ENCODE measurements at regions not wholly inside any gene's neighbourhood (a gene's known extent, or its start where the extent isn't known, plus 50 kb on each side); places are given as distances from the start of the nearest gene placed in this dataset.
A peak's percentile ranks its signal among the peaks of the same experiment; 100 is the strongest.

- H3K4me1 Mint-ChIP-seq: no peaks in the 10 kb centered on the region
- H3K9me3 Mint-ChIP-seq: no peaks in the 10 kb centered on the region
- no peaks in the 10 kb centered on the region for H3K27me3 Mint-ChIP-seq
- DNase-seq (no peak), ATAC-seq (ENCODE audit: low read depth) (no peak)
- H3K27ac Mint-ChIP-seq: no peak overlapping the region
- no peak overlapping the region for H3K4me3 Mint-ChIP-seq
- H3K36me3 Mint-ChIP-seq: no peaks in the 10 kb centered on the region
- POLR2A ChIA-PET: no interaction called here
Measured at GRCh38 chr5:124590686-124591085, 155.8 kb downstream of the ZNF608 start.

GRCh38 chr5:124587280-124587679 is 159.2 kb downstream of the ZNF608 start:
- H3K36me3 Mint-ChIP-seq: no peaks in the 10 kb centered on the region
- H3K9me3 Mint-ChIP-seq: no peaks in the 10 kb centered on the region
- no peaks in the 10 kb centered on the region for H3K27me3 Mint-ChIP-seq
- no peak overlapping the region for H3K27ac Mint-ChIP-seq
- POLR2A ChIA-PET: no interaction called here
- ATAC-seq (ENCODE audit: low read depth): no peak
- no peak for DNase-seq
- H3K4me3 Mint-ChIP-seq: no peak overlapping the region
- peaks cover 10% of the 10 kb centered on the region for H3K4me1 Mint-ChIP-seq

DNA sequence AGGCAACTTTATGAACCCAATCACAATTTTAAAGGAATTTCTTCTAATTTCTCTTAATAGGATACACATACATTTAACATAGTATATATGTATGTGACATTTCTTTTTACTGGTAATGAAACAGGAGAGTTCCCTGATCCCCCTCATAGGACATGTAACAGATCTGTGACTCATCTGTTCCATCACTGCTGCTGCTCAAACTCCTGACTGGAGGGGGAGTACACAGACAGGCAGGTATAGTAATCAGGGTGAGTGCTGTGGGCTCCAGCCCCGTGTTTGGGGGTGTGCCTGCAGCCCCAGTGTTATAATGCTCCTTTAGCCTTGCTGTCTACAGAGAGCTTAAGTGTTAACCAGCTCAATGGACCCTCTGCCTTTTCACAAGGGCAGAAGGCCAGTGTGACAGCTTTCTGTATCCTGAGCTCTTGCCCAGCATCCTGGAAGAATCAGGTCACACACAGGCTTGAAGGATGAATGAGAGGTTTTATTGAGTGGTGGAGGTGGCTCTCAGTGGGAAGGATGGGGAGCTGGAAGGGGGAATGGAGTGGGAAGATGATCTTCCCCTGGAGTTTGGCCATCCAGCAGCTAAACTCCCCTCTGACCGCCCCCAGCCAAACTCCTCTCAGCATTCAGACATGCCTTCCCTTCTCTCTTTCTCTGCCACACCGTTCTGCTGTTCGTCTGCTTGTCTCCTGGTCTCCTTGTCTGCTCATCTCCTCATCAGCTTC is 161.3 kb downstream of the ZNF608 start:
- H3K27me3 Mint-ChIP-seq: no peaks in the 10 kb centered on the region
- H3K27ac Mint-ChIP-seq: no peak overlapping the region
- no peak overlapping the region for H3K4me3 Mint-ChIP-seq
- H3K36me3 Mint-ChIP-seq: no peaks in the 10 kb centered on the region
- ATAC-seq (ENCODE audit: low read depth): no peak
- H3K4me1 Mint-ChIP-seq: peaks cover 10% of the 10 kb centered on the region
- POLR2A ChIA-PET: no interaction called here
- no peak for DNase-seq
- no peaks in the 10 kb centered on the region for H3K9me3 Mint-ChIP-seq

DNA sequence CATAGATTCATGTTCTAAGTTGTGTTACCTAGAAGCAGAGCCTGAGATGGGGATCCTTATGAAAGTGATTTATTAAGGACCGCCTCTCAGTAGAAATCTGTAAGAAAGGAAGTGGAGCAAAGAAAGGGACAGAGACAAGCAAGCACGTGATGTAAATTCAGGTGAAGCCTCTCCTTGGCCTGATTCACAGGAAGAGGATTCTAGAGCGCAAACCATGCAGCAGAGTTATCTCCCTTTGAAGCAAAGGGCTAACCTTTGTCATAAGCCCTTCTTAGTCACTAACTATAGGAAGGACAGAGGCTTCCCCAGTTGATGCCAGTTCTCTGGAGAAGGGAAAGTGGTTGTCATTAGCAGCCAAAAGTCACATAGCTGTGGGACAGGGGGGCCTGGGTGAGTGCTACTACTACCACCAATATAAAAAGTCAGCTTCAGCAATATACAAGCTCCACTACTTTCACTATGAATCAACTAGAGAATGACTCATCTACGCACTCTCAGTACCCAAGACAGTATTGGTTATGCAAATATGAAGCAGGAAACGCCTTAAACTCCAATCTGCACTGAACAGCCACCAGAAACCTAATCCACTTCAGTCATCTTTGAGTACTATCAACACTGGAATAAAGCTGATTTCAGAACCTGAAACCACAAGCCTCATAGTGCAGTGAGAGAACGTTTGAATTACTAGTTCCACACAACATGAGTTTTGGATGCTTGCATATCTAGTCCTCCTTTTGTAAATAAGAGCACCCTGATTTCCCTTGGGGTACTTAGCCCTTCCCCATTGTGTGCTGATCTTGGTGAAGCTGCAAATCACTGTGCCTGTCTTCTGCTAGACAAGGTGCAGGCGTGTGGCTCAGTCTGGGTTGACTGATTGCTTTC is 162.7 kb downstream of the ZNF608 start:
- Mint-ChIP-seq H3K27ac (peak overlapping the region; percentile 25), H3K4me1 (peaks cover 10% of the 10 kb centered on the region), H3K9me3 (peaks cover under 1% of the 10 kb centered on the region), H3K27me3 (peaks cover 4% of the 10 kb centered on the region), H3K36me3 (no peaks in the 10 kb centered on the region), H3K4me3 (no peak overlapping the region)
- DNase-seq (peak; percentile 26), ATAC-seq (ENCODE audit: low read depth) (peak; percentile 98)
- POLR2A ChIA-PET: interaction anchor here (0.5 kb wide), 1 partner anchor 350 kb away, joined by 4 read pairs; no protein-coding TSS in a partner anchor

GRCh38 chr5:124582561-124582840 is 163.9 kb downstream of the ZNF608 start:
- no peak overlapping the region for H3K4me3 Mint-ChIP-seq
- peaks cover 4% of the 10 kb centered on the region for H3K27me3 Mint-ChIP-seq
- H3K9me3 Mint-ChIP-seq: peaks cover 2% of the 10 kb centered on the region
- DNase-seq: no peak
- peaks cover 10% of the 10 kb centered on the region for H3K4me1 Mint-ChIP-seq
- POLR2A ChIA-PET: no interaction called here
- H3K36me3 Mint-ChIP-seq: no peaks in the 10 kb centered on the region
- ATAC-seq (ENCODE audit: low read depth): no peak
- no peak overlapping the region for H3K27ac Mint-ChIP-seq

DNA sequence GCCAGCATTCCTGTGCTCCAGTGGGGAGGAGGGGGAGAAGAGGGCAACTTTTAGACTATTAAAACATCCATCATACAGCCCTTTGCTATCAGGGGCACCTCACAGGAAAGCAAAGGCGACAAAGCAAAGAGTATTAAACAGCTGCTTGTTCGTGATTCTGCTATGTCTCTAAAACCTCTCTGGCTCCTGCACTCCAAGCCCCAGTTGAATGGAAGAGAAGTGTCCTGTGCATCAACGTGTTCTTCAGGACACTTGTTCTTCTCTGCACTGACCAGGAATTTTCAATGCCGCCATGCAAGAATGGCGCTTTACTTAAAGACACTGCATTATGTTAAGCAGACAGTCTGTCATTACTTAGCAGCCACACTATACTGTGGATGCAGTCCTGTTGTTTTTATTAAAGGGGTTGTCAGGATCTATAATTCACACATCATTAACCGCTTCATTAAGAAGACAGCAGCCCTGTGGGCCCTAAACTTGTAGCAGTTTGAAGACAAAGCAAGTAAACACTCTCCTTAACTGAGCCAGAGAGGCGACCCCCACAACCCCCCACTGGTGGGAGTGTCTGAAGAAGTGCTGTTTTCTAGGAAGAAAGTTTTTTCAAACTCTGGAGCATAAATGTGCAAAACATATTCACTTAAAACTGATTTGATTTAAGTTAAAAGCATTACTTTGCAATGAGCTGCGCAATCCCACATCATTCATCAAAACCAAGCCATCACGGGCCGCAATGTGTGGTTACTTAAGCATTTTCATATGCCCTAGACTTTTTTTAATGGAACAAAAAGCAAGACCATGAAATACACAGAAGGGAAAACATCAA is 164.5 kb downstream of the ZNF608 start:
- no peak for ATAC-seq (ENCODE audit: low read depth)
- Mint-ChIP-seq H3K27ac (no peak overlapping the region), H3K27me3 (peaks cover 4% of the 10 kb centered on the region), H3K4me3 (no peak overlapping the region), H3K4me1 (peaks cover 12% of the 10 kb centered on the region), H3K36me3 (no peaks in the 10 kb centered on the region), H3K9me3 (peaks cover 2% of the 10 kb centered on the region)
- POLR2A ChIA-PET: no interaction called here
- no peak for DNase-seq

DNA sequence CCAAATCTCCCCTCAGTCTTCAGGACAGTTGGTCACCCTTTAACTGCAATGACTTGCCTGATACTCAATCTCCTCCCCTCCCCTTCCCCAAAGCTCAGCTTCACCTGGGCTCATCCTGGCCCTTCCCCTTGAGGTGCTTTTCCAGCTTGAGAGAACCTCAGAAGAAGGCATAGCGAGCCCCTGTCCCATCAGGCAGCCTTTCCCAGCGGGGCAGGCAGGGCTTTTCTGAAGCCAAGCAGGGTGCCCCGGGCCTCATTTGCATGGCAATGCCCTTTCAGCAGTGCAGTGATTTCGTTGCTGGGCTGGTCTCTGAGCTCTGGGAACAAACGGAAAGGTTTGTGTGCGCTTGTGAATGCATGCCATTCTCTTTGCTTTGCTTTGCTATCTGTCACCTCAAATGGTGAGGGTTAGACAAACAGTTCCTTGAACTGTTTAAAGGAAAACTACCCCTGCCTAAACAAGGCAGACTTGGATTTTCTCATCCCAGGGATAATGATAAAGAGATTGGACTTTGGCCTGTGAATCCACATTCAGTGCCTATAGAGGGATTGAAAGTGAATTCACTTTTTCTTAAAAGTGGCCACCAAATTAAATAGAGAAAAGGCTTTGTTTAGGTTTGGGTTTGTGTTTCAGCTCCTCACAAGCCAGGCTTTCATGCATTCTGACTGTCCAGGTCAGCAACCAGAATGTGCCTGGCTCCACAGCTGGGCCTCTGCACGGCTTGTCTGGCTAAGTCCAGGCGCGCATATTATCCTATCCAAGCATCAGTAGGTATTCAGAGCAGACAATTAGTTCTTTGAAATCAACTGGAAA is 165.3 kb downstream of the ZNF608 start:
- peaks cover 4% of the 10 kb centered on the region for H3K27me3 Mint-ChIP-seq
- POLR2A ChIA-PET: no interaction called here
- H3K4me3 Mint-ChIP-seq: no peak overlapping the region
- peaks cover 17% of the 10 kb centered on the region for H3K4me1 Mint-ChIP-seq
- no peaks in the 10 kb centered on the region for H3K36me3 Mint-ChIP-seq
- H3K9me3 Mint-ChIP-seq: peaks cover 2% of the 10 kb centered on the region
- H3K27ac Mint-ChIP-seq: no peak overlapping the region
- DNase-seq: no peak
- ATAC-seq (ENCODE audit: low read depth): no peak

DNA sequence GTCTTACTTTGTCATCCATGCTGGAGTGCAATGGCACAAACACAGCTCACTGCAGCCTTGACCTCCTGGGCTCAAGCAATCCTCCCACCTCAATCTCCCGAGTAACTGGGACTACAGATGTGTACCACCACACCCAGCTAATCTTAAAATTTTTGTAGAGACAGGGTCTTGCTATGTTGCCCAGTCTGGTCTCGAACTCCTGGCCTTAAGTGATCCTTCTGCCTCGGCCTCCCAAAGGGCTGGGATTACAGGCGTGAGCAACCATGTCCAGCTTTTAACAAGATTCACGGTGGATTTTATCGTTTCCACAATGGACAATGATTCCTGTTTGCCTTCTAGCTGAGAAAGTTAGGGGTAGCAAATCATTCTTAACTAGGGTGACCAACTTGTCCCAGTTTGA is 165.9 kb downstream of the ZNF608 start:
- H3K9me3 Mint-ChIP-seq: peaks cover 2% of the 10 kb centered on the region
- no peak overlapping the region for H3K27ac Mint-ChIP-seq
- no peak overlapping the region for H3K4me3 Mint-ChIP-seq
- ATAC-seq (ENCODE audit: low read depth) (no peak), DNase-seq (no peak)
- POLR2A ChIA-PET: no interaction called here
- H3K4me1 Mint-ChIP-seq: peaks cover 17% of the 10 kb centered on the region
- no peaks in the 10 kb centered on the region for H3K36me3 Mint-ChIP-seq
- peaks cover 7% of the 10 kb centered on the region for H3K27me3 Mint-ChIP-seq

DNA sequence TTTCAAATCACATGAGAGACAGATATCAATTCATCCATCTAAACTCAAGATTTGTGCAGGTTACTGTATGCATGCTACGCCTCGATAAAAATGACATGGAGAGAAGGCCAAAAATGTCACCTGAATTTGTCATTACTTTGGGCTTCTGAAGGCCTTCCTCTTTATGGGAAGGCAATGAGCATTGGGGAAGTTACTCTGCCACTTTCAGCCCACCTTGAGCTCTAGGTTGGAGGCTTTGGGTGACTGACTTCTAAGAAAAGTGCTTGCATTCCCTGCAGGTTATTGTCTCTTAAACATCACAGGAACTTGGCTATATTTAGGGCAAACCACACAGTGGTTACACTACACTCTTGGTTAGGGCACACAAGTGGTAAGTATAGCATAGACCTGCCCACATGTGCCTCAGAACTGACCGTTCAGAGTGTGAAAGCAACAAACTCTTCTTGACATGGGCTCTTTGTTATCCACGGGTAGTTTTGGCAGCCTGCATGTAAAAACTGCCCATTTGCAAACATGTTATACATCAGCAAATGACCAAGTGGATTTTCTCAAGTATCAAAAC is 169.5 kb downstream of the ZNF608 start:
- POLR2A ChIA-PET: no interaction called here
- Mint-ChIP-seq H3K4me1 (peaks cover 7% of the 10 kb centered on the region), H3K36me3 (no peaks in the 10 kb centered on the region), H3K9me3 (peaks cover 2% of the 10 kb centered on the region), H3K27ac (no peak overlapping the region), H3K4me3 (no peak overlapping the region), H3K27me3 (peaks cover 7% of the 10 kb centered on the region)
- no peak for DNase-seq
- no peak for ATAC-seq (ENCODE audit: low read depth)

DNA sequence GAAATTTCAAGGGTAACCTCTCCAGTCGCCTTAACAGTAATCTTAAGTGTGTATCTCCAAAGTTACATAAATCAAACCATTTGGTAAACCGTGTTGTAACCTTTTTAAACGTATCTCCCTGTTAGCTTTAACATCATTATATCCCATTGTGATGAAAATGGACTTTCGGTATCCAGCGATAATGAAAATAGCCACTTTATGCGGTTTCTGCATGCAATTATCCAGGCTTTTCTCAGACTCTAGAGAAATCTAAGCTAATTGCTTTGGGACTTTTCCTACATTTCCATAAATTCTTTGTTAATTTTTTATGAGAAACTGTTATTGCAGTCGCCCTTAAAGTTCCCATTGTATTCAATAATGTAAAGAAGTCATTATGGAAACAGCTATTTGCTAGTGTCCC is 170.7 kb downstream of the ZNF608 start:
- DNase-seq (no peak), ATAC-seq (ENCODE audit: low read depth) (no peak)
- POLR2A ChIA-PET: no interaction called here
- Mint-ChIP-seq H3K4me1 (peaks cover 7% of the 10 kb centered on the region), H3K27ac (no peak overlapping the region), H3K36me3 (no peaks in the 10 kb centered on the region), H3K4me3 (no peak overlapping the region), H3K9me3 (peaks cover 2% of the 10 kb centered on the region), H3K27me3 (peaks cover 7% of the 10 kb centered on the region)

GRCh38 chr5:124574521-124575436 is 171.7 kb downstream of the ZNF608 start:
- Mint-ChIP-seq H3K9me3 (peaks cover 2% of the 10 kb centered on the region), H3K27ac (no peak overlapping the region), H3K4me1 (peaks cover 7% of the 10 kb centered on the region), H3K27me3 (peaks cover 5% of the 10 kb centered on the region), H3K4me3 (no peak overlapping the region), H3K36me3 (no peaks in the 10 kb centered on the region)
- ATAC-seq (ENCODE audit: low read depth) (no peak), DNase-seq (no peak)
- POLR2A ChIA-PET: no interaction called here

- Mint-ChIP-seq H3K4me1 (peaks cover 7% of the 10 kb centered on the region), H3K27ac (no peak overlapping the region), H3K4me3 (no peak overlapping the region), H3K9me3 (peaks cover 1% of the 10 kb centered on the region), H3K36me3 (no peaks in the 10 kb centered on the region), H3K27me3 (peaks cover 5% of the 10 kb centered on the region)
- POLR2A ChIA-PET: no interaction called here
- ATAC-seq (ENCODE audit: low read depth) (no peak), DNase-seq (no peak)
Measured at GRCh38 chr5:124572971-124573370, 173.5 kb downstream of the ZNF608 start.

Measured in activated naive CD8-positive, alpha-beta T cell treated with anti-CD3 and anti-CD28 coated beads, Interleukin-2, amount 10 ng/mL, durations not matched to agents 7 days and 5 days (primary cell).